SK-N-SH treated with all-trans-retinoic acid at 6 μM for 48 hours (cell line): ENCODE measurements at regions not wholly inside any gene's neighbourhood (a gene's known extent, or its start where the extent isn't known, plus 50 kb on each side); places are given as distances from the start of the nearest gene placed in this dataset.

Experiments
- ATAC-seq: fragments of 200-7000 bp; cut with Tn5 transposase; 3 replicates; pipeline ENCODE4 v1.9.1; 2020; ENCODE audit warnings: mild to moderate bottlenecking, moderate library complexity
- BACH2 ChIP-seq: fragments of 250-450 bp; sonication (Bioruptor Pico); IDR thresholded peaks from 2 replicates; pipeline ENCODE4 v1.9.0; 2021; ENCODE audit warnings: mild to moderate bottlenecking, borderline replicate concordance
- CSDC2 ChIP-seq: fragments of 250-450 bp; sonication (Bioruptor Pico); IDR thresholded peaks from 2 replicates; pipeline ENCODE4 v1.5.0; 2020; ENCODE audit warnings: mild to moderate bottlenecking, moderate library complexity
- ESRRG ChIP-seq: fragments of 250-450 bp; sonication (Bioruptor Pico); IDR thresholded peaks from 2 replicates; pipeline ENCODE4 v1.6.1; 2021; ENCODE audit warnings: mild to moderate bottlenecking
- GLIS3 ChIP-seq: fragments of 250-450 bp; sonication (Bioruptor Pico); IDR thresholded peaks from 2 replicates; pipeline ENCODE4 v1.5.0; 2020; ENCODE audit warnings: mild to moderate bottlenecking, moderate library complexity
- ISL1 ChIP-seq: fragments of 250-450 bp; sonication (Bioruptor Pico); IDR thresholded peaks from 2 replicates; pipeline ENCODE4 v2.1.2; 2022; ENCODE audit warnings: mild to moderate bottlenecking, moderate library complexity
- OSR1 ChIP-seq: fragments of 250-450 bp; sonication (Bioruptor Pico); IDR thresholded peaks from 2 replicates; pipeline ENCODE4 v1.8.0; 2022; ENCODE audit warnings: moderate library complexity, mild to moderate bottlenecking, inconsistent platforms
- PPARA ChIP-seq: fragments of 250-450 bp; sonication (Bioruptor Pico); IDR thresholded peaks from 2 replicates; pipeline ENCODE4 v1.5.0; 2020; ENCODE audit warnings: mild to moderate bottlenecking, borderline replicate concordance
- RARB ChIP-seq: fragments of 250-450 bp; sonication (Bioruptor Pico); IDR thresholded peaks from 2 replicates; pipeline ENCODE4 v1.8.0; 2021; ENCODE audit warnings: mild to moderate bottlenecking, moderate library complexity
- SNAI2 ChIP-seq: fragments of 250-450 bp; sonication (Bioruptor Pico); IDR thresholded peaks from 2 replicates; pipeline ENCODE4 v1.5.0; 2020; ENCODE audit warnings: mild to moderate bottlenecking, moderate library complexity
- TCF4 ChIP-seq: fragments of 250-450 bp; sonication (Bioruptor Pico); IDR thresholded peaks from 2 replicates; pipeline ENCODE4 v1.8.0; 2021; ENCODE audit warnings: mild to moderate bottlenecking, moderate library complexity, borderline replicate concordance
- TOX ChIP-seq: fragments of 250-450 bp; sonication (Bioruptor Pico); IDR thresholded peaks from 2 replicates; pipeline ENCODE4 v1.8.0; 2021; ENCODE audit warnings: mild to moderate bottlenecking, moderate library complexity, borderline replicate concordance
- ZC3H10 ChIP-seq: fragments of 250-450 bp; sonication (Bioruptor Pico); IDR thresholded peaks from 2 replicates; pipeline ENCODE4 v1.5.1; 2021; ENCODE audit warnings: mild to moderate bottlenecking, moderate library complexity
- ZFP3 ChIP-seq: fragments of 250-450 bp; sonication (Bioruptor Pico); IDR thresholded peaks from 2 replicates; pipeline ENCODE4 v1.5.0; 2020; ENCODE audit warnings: mild to moderate bottlenecking, moderate library complexity
- ZFP30 ChIP-seq: fragments of 450-650 bp; formaldehyde crosslinking; IDR thresholded peaks from 2 replicates; pipeline ENCODE4 v1.5.0; 2022; ENCODE audit warnings: mild to moderate bottlenecking, moderate library complexity
- ZNF565 ChIP-seq: fragments of 450-650 bp; formaldehyde crosslinking; conservative IDR thresholded peaks from 2 replicates; pipeline ENCODE4 v1.5.0; 2020; ENCODE audit warnings: low read depth, mild to moderate bottlenecking, moderate library complexity
- ZNF70 ChIP-seq: fragments of 450-650 bp; formaldehyde crosslinking; IDR thresholded peaks from 2 replicates; pipeline ENCODE4 v1.5.0; 2020; ENCODE audit warnings: mild to moderate bottlenecking, moderate library complexity
- ZNF8 ChIP-seq: fragments of 450-650 bp; formaldehyde crosslinking; IDR thresholded peaks from 2 replicates; pipeline ENCODE4 v1.5.0; 2020; ENCODE audit warnings: mild to moderate bottlenecking, moderate library complexity
- TF ChIP-seq, protein P1 (sequence below): fragments of 250-450 bp; sonication (Bioruptor Pico); IDR thresholded peaks from 2 replicates; pipeline ENCODE4 v1.8.0; 2020; ENCODE audit warnings: mild to moderate bottlenecking, moderate library complexity, borderline replicate concordance
- TF ChIP-seq, protein P2 (sequence below): fragments of 250-450 bp; sonication (Bioruptor Pico); IDR thresholded peaks from 2 replicates; pipeline ENCODE4 v1.5.1; 2020; ENCODE audit warnings: low read depth, mild to moderate bottlenecking, moderate library complexity
- TF ChIP-seq, protein P3 (sequence below): fragments of 250-450 bp; sonication (Bioruptor Pico); IDR thresholded peaks from 2 replicates; pipeline ENCODE4 v1.5.1; 2021; ENCODE audit warnings: mild to moderate bottlenecking, moderate library complexity
- TF ChIP-seq, protein P4 (sequence below): fragments of 250-450 bp; sonication (Bioruptor Pico); IDR thresholded peaks from 2 replicates; pipeline ENCODE4 v1.8.0; 2021; ENCODE audit warnings: low read depth, mild to moderate bottlenecking, moderate library complexity, borderline replicate concordance

DNA sequence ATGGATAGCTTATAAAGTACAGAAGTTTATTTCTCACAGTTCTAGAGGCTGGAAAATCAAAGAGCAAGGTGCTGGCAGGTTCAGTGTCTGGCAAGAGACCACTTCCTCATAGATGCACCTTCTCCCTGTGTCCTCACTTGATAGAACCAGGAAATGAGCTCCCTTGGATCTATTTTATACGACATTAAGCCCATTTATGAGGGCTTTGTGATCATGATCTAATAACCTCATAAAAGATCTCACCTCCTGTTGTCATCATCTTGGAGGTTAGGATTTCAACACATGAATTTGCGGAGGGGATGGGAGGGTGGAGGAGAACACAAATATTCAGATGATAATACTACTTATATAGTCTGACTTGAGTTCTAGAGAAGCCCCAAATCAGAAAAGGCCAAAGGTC is 222.1 kb upstream of the SNX7 start:
- TF ChIP-seq, protein P1, sequence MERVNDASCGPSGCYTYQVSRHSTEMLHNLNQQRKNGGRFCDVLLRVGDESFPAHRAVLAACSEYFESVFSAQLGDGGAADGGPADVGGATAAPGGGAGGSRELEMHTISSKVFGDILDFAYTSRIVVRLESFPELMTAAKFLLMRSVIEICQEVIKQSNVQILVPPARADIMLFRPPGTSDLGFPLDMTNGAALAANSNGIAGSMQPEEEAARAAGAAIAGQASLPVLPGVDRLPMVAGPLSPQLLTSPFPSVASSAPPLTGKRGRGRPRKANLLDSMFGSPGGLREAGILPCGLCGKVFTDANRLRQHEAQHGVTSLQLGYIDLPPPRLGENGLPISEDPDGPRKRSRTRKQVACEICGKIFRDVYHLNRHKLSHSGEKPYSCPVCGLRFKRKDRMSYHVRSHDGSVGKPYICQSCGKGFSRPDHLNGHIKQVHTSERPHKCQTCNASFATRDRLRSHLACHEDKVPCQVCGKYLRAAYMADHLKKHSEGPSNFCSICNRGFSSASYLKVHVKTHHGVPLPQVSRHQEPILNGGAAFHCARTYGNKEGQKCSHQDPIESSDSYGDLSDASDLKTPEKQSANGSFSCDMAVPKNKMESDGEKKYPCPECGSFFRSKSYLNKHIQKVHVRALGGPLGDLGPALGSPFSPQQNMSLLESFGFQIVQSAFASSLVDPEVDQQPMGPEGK: no peak
- TF ChIP-seq, protein P2, sequence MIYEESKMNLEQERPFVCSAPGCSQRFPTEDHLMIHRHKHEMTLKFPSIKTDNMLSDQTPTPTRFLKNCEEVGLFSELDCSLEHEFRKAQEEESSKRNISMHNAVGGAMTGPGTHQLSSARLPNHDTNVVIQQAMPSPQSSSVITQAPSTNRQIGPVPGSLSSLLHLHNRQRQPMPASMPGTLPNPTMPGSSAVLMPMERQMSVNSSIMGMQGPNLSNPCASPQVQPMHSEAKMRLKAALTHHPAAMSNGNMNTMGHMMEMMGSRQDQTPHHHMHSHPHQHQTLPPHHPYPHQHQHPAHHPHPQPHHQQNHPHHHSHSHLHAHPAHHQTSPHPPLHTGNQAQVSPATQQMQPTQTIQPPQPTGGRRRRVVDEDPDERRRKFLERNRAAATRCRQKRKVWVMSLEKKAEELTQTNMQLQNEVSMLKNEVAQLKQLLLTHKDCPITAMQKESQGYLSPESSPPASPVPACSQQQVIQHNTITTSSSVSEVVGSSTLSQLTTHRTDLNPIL: no peak
- TF ChIP-seq SNAI2 (CRISPR knock-in tag) (no peak), RARB (CRISPR knock-in tag) (no peak), ZFP3 (CRISPR knock-in tag) (no peak), ZNF70 (CRISPR knock-in tag) (no peak), ISL1 (CRISPR knock-in tag) (no peak), TCF4 (CRISPR knock-in tag) (no peak), ZNF8 (CRISPR knock-in tag) (no peak), PPARA (CRISPR knock-in tag) (no peak), OSR1 (CRISPR knock-in tag) (no peak)
- TF ChIP-seq, all 23 proteins: peak for 0
- no peak for ATAC-seq

DNA sequence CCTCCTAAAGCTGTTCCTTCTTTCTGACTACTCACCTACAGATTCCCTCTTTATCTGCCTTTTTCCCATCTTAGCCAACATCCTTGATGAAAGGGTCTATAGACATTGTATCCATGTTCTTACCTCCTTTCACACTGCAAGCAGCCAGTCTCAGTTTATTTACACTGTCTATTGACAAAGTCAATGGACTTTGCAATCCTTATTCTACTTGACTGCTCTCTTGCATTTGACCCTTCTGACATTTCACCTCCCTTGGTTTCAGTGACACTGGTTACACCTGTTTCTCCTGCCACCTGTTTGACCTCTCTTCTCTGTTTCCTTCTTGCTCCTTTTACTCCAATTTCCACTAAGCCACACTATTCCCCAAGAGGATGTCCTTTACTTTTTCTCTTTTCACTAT is 224.0 kb upstream of the SNX7 start:
- no peak for TF ChIP-seq BACH2 (CRISPR knock-in tag)
- no peak for TF ChIP-seq OSR1 (CRISPR knock-in tag)
- TF ChIP-seq, protein P1: no peak
- no peak for TF ChIP-seq TCF4 (CRISPR knock-in tag)
- no peak for TF ChIP-seq RARB (CRISPR knock-in tag)
- TF ChIP-seq ISL1 (CRISPR knock-in tag): no peak
- no peak for TF ChIP-seq PPARA (CRISPR knock-in tag)
- TF ChIP-seq GLIS3: no peak
- TF ChIP-seq ZC3H10 (CRISPR knock-in tag): no peak
- TF ChIP-seq ZNF565 (CRISPR knock-in tag): no peak
- no peak for TF ChIP-seq CSDC2 (CRISPR knock-in tag)
- TF ChIP-seq ZFP30 (CRISPR knock-in tag): no peak
- TF ChIP-seq ESRRG (CRISPR knock-in tag): no peak
- no peak for TF ChIP-seq TOX (CRISPR knock-in tag)
- TF ChIP-seq ZFP3 (CRISPR knock-in tag): no peak
- TF ChIP-seq, protein P3, sequence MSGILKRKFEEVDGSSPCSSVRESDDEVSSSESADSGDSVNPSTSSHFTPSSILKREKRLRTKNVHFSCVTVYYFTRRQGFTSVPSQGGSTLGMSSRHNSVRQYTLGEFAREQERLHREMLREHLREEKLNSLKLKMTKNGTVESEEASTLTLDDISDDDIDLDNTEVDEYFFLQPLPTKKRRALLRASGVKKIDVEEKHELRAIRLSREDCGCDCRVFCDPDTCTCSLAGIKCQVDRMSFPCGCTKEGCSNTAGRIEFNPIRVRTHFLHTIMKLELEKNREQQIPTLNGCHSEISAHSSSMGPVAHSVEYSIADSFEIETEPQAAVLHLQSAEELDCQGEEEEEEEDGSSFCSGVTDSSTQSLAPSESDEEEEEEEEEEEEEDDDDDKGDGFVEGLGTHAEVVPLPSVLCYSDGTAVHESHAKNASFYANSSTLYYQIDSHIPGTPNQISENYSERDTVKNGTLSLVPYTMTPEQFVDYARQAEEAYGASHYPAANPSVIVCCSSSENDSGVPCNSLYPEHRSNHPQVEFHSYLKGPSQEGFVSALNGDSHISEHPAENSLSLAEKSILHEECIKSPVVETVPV (CRISPR knock-in tag): no peak
- TF ChIP-seq ZNF70 (CRISPR knock-in tag): no peak
- TF ChIP-seq, protein P4, sequence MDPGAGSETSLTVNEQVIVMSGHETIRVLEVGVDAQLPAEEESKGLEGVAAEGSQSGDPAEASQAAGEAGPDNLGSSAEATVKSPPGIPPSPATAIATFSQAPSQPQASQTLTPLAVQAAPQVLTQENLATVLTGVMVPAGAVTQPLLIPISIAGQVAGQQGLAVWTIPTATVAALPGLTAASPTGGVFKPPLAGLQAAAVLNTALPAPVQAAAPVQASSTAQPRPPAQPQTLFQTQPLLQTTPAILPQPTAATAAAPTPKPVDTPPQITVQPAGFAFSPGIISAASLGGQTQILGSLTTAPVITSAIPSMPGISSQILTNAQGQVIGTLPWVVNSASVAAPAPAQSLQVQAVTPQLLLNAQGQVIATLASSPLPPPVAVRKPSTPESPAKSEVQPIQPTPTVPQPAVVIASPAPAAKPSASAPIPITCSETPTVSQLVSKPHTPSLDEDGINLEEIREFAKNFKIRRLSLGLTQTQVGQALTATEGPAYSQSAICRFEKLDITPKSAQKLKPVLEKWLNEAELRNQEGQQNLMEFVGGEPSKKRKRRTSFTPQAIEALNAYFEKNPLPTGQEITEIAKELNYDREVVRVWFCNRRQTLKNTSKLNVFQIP (CRISPR knock-in tag): no peak
- no peak for TF ChIP-seq ZNF8 (CRISPR knock-in tag)
- ATAC-seq: no peak

DNA sequence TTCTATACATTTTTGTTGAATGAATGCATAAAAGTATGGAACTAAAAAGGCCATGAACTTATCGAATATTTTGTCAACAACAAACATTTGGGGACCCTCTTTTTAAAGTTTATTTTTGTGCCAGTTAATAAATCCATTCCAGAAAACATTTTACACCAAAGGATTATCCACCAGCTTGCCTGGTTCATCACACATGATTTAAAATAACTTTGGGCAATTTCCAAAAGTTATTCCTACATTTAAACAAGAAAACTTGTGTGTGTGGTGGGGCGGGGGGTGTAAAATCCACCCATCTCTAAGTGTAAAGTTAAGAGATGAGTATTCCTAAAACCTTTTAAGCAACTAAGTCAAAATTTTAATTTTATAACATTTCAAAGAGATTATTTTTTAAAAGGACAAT is 224.5 kb upstream of the SNX7 start:
- TF ChIP-seq ZFP30 (CRISPR knock-in tag) (no peak), ZNF70 (CRISPR knock-in tag) (no peak), ZC3H10 (CRISPR knock-in tag) (no peak), ISL1 (CRISPR knock-in tag) (no peak), PPARA (CRISPR knock-in tag) (no peak), GLIS3 (no peak), TOX (CRISPR knock-in tag) (no peak), ZNF8 (CRISPR knock-in tag) (no peak), ZFP3 (CRISPR knock-in tag) (no peak), TCF4 (CRISPR knock-in tag) (no peak)
- TF ChIP-seq, protein P4 (CRISPR knock-in tag): no peak
- TF ChIP-seq, protein P1: no peak
- no peak for ATAC-seq
